IMR-90 (cell line): ENCODE measurements at regions not wholly inside any gene's neighbourhood (a gene's known extent, or its start where the extent isn't known, plus 50 kb on each side); places are given as distances from the start of the nearest gene placed in this dataset.

Experiments used
- ATAC-seq: fragments of 200-7000 bp; cut with Tn5 transposase; 2 replicates; pipeline ENCODE4 v1.9.1; 2020; ENCODE audit warnings: low read depth, mild to moderate bottlenecking, moderate library complexity
- BruUV-seq: library from RNA; stranded (reverse); fragments of 400-500 nt; replicated peaks from 2 replicates; lab custom pipeline; 2021; lab: Mats Ljungman, UMichigan
- CTCF ChIA-PET: fragments of 300-600 bp; formaldehyde crosslinking; extraction: SDS; loops from one replicate; lab custom pipeline; 2021; ENCODE audit warnings: antibody characterized with exemption; lab: Yijun Ruan, JAX
- POLR2A ChIA-PET: fragments of 300-600 bp; sonication (Branson Sonifier 250); formaldehyde crosslinking; loops from one replicate; lab custom pipeline; 2022; ENCODE audit warnings: antibody characterized with exemption; ENCODE audit not compliant: unreplicated experiment; lab: Charles Lee
- DNase-seq: peaks from one replicate; pipeline ENCODE4 v3.0.0; 2013
- H2AFZ ChIP-seq: replicated peaks from 2 replicates; pipeline ENCODE3; 2013; ENCODE audit warnings: low read length, mild to moderate bottlenecking; ENCODE audit not compliant: poor library complexity
- H2AK5ac ChIP-seq: 2 replicates; pipeline ENCODE4 v1.6.1; 2013; ENCODE audit warnings: low read depth, low read length, inconsistent platforms
- H2AK9ac ChIP-seq: replicated peaks from 2 replicates; pipeline ENCODE3; 2013; ENCODE audit warnings: mild to moderate bottlenecking, low read depth, low read length, moderate library complexity; ENCODE audit not compliant: poor library complexity
- H2BK120ac ChIP-seq: 2 replicates; pipeline ENCODE4 v1.6.1; 2013; ENCODE audit warnings: low read depth, low read length, inconsistent platforms
- H2BK15ac ChIP-seq: 3 replicates; pipeline ENCODE4 v1.6.1; 2013; ENCODE audit warnings: low read depth, low read length, inconsistent platforms
- H2BK20ac ChIP-seq: 2 replicates; pipeline ENCODE4 v1.6.1; 2013; ENCODE audit warnings: low read depth, mild to moderate bottlenecking, inconsistent platforms, low read length, moderate library complexity
- H2BK5ac ChIP-seq: 2 replicates; pipeline ENCODE4 v1.6.1; 2013; ENCODE audit warnings: mild to moderate bottlenecking, low read depth, low read length, inconsistent platforms; ENCODE audit not compliant: poor library complexity, severe bottlenecking
- H3K14ac ChIP-seq: replicated peaks from 2 replicates; pipeline ENCODE4 v1.6.1; 2013; ENCODE audit warnings: low read depth, low read length, inconsistent platforms
- H3K18ac ChIP-seq: 2 replicates; pipeline ENCODE4 v1.6.1; 2013; ENCODE audit warnings: low read depth, low read length, control low read depth
- H3K23ac ChIP-seq: 2 replicates; pipeline ENCODE4 v1.6.1; 2013; ENCODE audit warnings: low read depth, low read length, inconsistent platforms
- H3K27ac ChIP-seq: 2 replicates; pipeline ENCODE4 v1.5.1; 2013; ENCODE audit warnings: mild to moderate bottlenecking, control low read depth, low read length; ENCODE audit not compliant: insufficient read depth
- H3K27me3 ChIP-seq: 2 replicates; pipeline ENCODE4 v1.6.1; 2013; ENCODE audit warnings: low read length; ENCODE audit not compliant: control insufficient read depth, insufficient read depth
- H3K36me3 ChIP-seq: 2 replicates; pipeline ENCODE4 v1.6.1; 2013; ENCODE audit warnings: low read length, mixed read lengths; ENCODE audit not compliant: control insufficient read depth, insufficient read depth
- H3K4ac ChIP-seq: 2 replicates; pipeline ENCODE4 v1.6.1; 2013; ENCODE audit warnings: low read depth, low read length, inconsistent platforms
- H3K4me1 ChIP-seq: 2 replicates; pipeline ENCODE4 v1.6.1; 2013; ENCODE audit warnings: low read length, mixed read lengths; ENCODE audit not compliant: control insufficient read depth, insufficient read depth
- H3K4me2 ChIP-seq: 2 replicates; pipeline ENCODE4 v1.6.1; 2013; ENCODE audit warnings: low read depth, mild to moderate bottlenecking, control low read depth, low read length, moderate library complexity
- H3K4me3 ChIP-seq: 2 replicates; pipeline ENCODE4 v1.5.1; 2013; ENCODE audit warnings: low read depth, mild to moderate bottlenecking, control low read depth, low read length, moderate library complexity; ENCODE audit not compliant: insufficient read depth
- H3K56ac ChIP-seq: 2 replicates; pipeline ENCODE4 v1.6.1; 2013; ENCODE audit warnings: low read length, inconsistent platforms; ENCODE audit not compliant: insufficient read depth; ENCODE audit errors: extremely low read depth
- H3K79me1 ChIP-seq, 2 experiments: 2 replicates each; pipeline ENCODE4 v1.6.1; 2013; ENCODE audit warnings: low read length in 2 of 2, inconsistent platforms in 1 of 2, low read depth in 1 of 2
- H3K9ac ChIP-seq: 2 replicates; pipeline ENCODE4 v1.6.1; 2013; ENCODE audit warnings: low read depth, low read length, control low read depth
- H3K9me1 ChIP-seq: 2 replicates; pipeline ENCODE4 v1.6.1; 2013; ENCODE audit warnings: low read length, inconsistent platforms; ENCODE audit not compliant: insufficient read depth
- H3K9me3 ChIP-seq: 2 replicates; pipeline ENCODE4 v1.6.1; 2013; ENCODE audit warnings: low read length; ENCODE audit not compliant: control insufficient read depth, insufficient read depth
- H4K20me1 ChIP-seq: 2 replicates; pipeline ENCODE4 v1.6.1; 2013; ENCODE audit warnings: low read length, inconsistent platforms; ENCODE audit not compliant: insufficient read depth
- H4K5ac ChIP-seq: 2 replicates; pipeline ENCODE4 v1.6.1; 2013; ENCODE audit warnings: mild to moderate bottlenecking, low read depth, low read length, control low read depth
- H4K8ac ChIP-seq, 2 experiments: 2 replicates each; pipeline ENCODE4 v1.6.1; 2013; ENCODE audit warnings: low read depth in 2 of 2, low read length in 2 of 2, control low read depth in 1 of 2, inconsistent platforms in 1 of 2
- H4K91ac ChIP-seq: 2 replicates; pipeline ENCODE4 v1.6.1; 2013; ENCODE audit warnings: low read depth, low read length, inconsistent platforms; ENCODE audit not compliant: insufficient read depth
- CEBPB ChIP-seq: IDR thresholded peaks from 2 replicates; pipeline ENCODE4 v1.6.1; 2012; ENCODE audit warnings: low read depth, low read length, improper control_type of control experiment
- MAFK ChIP-seq: IDR thresholded peaks from 2 replicates; pipeline ENCODE4 v1.6.1; 2012; ENCODE audit warnings: low read depth, low read length, improper control_type of control experiment
- RAD21 ChIP-seq: IDR thresholded peaks from 2 replicates; pipeline ENCODE4 v1.6.1; 2012; ENCODE audit warnings: low read length, improper control_type of control experiment
- WGBS, 2 experiments: methylation state at CpG; one replicate each; pipeline versions ENCODE4 v1.1.5 to v1.1.7; 2013; ENCODE audit warnings: missing lambda C conversion rate in 2 of 2; ENCODE audit not compliant: insufficient read length in 1 of 2; ENCODE audit errors: extremely low coverage in 2 of 2; 5-methylcytosine and 5-hydroxymethylcytosine counted together
- dilution Hi-C: fragments of 300-500 bp; cut with HindIII; formaldehyde crosslinking; loops from one replicate; pipeline ENCODE4 v1.14.3; 2018; ENCODE audit warnings: low sequenced_read_pairs; ENCODE audit not compliant: unreplicated experiment
- in situ Hi-C: fragments of 300-500 bp; cut with MboI; formaldehyde crosslinking; loops from 3 replicates; pipeline ENCODE4 v1.14.3; 2019; ENCODE audit warnings: low sequenced_read_pairs, inconsistent platforms, mixed read lengths
- intact Hi-C: fragments of 100-400 bp; cut with micrococcal nuclease; formaldehyde crosslinking; loops from 2 replicates; pipeline ENCODE4 v1.10.0; 2022

- Histone ChIP-seq H2AFZ (no peak overlapping the region), H3K79me1 (no peaks in the 10 kb centered on the region), H3K14ac (no peak overlapping the region), H4K20me1 (no peaks in the 10 kb centered on the region), H3K27ac (no peak overlapping the region), H3K9me3 (no peaks in the 10 kb centered on the region), H3K4me1 (peaks cover 1% of the 10 kb centered on the region; the same call in 1 of the 2 replicates), H4K91ac (no peak overlapping the region), H3K9ac (no peak overlapping the region), H3K23ac (no peak overlapping the region), H3K36me3 (no peaks in the 10 kb centered on the region), H2AK5ac (no peak overlapping the region), H3K56ac (no peak overlapping the region), H3K27me3 (no peaks in the 10 kb centered on the region), H3K4me3 (no peak overlapping the region), H4K5ac (no peak overlapping the region), H3K4ac (no peak overlapping the region), H2BK120ac (no peak overlapping the region), H2AK9ac (no peak overlapping the region), H2BK20ac (no peak overlapping the region), H4K8ac (no peak overlapping the region), H2BK15ac (no peak overlapping the region), H3K4me2 (no peak overlapping the region), H3K18ac (no peak overlapping the region), H2BK5ac (no peak overlapping the region), H3K9me1 (no peaks in the 10 kb centered on the region; the same call in 1 of the 2 replicates)
- intact Hi-C loops, result loop anchor here (10.0 kb wide), 2 partner anchors 314 to 354 kb away; no protein-coding TSS in a partner anchor
- CTCF ChIA-PET, result no interaction called here
- no TSS peak for BruUV-seq
- TF ChIP-seq RAD21 (no peak), CEBPB (no peak), MAFK (no peak)
- no peak for DNase-seq
- POLR2A ChIA-PET, result no interaction called here
- in situ Hi-C loops, result no loop called here
- no peak for ATAC-seq
- dilution Hi-C loops, result no loop called here
- WGBS, 2 experiments, result no CpG with 5 or more reads among the region's 3 CpGs
Measured at GRCh38 chr3:159451067-159451466, 537.6 kb upstream of the IL12A start.
